ENCODE measurements at regions not wholly inside any gene's neighbourhood (a gene's known extent, or its start where the extent isn't known, plus 50 kb on each side); places are given as distances from the start of the nearest gene placed in this dataset.

GRCh38 chr1:194600716-194601115 lies 1414.3 kb upstream of the B3GALT2 start:
- Histone ChIP-seq H3K27ac (replicated peaks) (no peak overlapping the region), H3K27me3 (ENCODE audit: insufficient read depth, poor library complexity, severe bottlenecking) (no peaks in the 10 kb centered on the region), H3K4me3 (replicated peaks; ENCODE audit: insufficient read depth, low read length) (no peak overlapping the region)
- DNase-seq (ENCODE audit: low read depth in 1 of 2, low spot score in 1 of 2): no peak
- TF ChIP-seq, protein P1, sequence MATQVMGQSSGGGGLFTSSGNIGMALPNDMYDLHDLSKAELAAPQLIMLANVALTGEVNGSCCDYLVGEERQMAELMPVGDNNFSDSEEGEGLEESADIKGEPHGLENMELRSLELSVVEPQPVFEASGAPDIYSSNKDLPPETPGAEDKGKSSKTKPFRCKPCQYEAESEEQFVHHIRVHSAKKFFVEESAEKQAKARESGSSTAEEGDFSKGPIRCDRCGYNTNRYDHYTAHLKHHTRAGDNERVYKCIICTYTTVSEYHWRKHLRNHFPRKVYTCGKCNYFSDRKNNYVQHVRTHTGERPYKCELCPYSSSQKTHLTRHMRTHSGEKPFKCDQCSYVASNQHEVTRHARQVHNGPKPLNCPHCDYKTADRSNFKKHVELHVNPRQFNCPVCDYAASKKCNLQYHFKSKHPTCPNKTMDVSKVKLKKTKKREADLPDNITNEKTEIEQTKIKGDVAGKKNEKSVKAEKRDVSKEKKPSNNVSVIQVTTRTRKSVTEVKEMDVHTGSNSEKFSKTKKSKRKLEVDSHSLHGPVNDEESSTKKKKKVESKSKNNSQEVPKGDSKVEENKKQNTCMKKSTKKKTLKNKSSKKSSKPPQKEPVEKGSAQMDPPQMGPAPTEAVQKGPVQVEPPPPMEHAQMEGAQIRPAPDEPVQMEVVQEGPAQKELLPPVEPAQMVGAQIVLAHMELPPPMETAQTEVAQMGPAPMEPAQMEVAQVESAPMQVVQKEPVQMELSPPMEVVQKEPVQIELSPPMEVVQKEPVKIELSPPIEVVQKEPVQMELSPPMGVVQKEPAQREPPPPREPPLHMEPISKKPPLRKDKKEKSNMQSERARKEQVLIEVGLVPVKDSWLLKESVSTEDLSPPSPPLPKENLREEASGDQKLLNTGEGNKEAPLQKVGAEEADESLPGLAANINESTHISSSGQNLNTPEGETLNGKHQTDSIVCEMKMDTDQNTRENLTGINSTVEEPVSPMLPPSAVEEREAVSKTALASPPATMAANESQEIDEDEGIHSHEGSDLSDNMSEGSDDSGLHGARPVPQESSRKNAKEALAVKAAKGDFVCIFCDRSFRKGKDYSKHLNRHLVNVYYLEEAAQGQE (IDR thresholded peaks at IDR 0.05; ENCODE audit: insufficient replicate concordance, low read depth): no peak
- TF ChIP-seq SPI1 (IDR thresholded peaks at IDR 0.05; ENCODE audit: borderline replicate concordance, low read depth): no peak
- TF ChIP-seq CTCF (IDR thresholded peaks at IDR 0.05; ENCODE audit: insufficient read depth, low read length): no peak
- TF ChIP-seq POLR2AphosphoS5 (IDR thresholded peaks at IDR 0.05; ENCODE audit: low read depth): no peak
- no peak for TF ChIP-seq GABPA (IDR thresholded peaks at IDR 0.05; ENCODE audit: low read depth)

GRCh38 chr1:194598098-194598497 lies 1411.7 kb upstream of the B3GALT2 start:
- Histone ChIP-seq H3K4me3 (replicated peaks; ENCODE audit: insufficient read depth, low read length) (no peak overlapping the region), H3K27ac (replicated peaks) (no peak overlapping the region), H3K27me3 (ENCODE audit: insufficient read depth, poor library complexity, severe bottlenecking) (no peaks in the 10 kb centered on the region)
- no peak for DNase-seq (ENCODE audit: low read depth in 1 of 2, low spot score in 1 of 2)
- TF ChIP-seq POLR2AphosphoS5 (IDR thresholded peaks at IDR 0.05; ENCODE audit: low read depth): no peak
- no peak for TF ChIP-seq SPI1 (IDR thresholded peaks at IDR 0.05; ENCODE audit: borderline replicate concordance, low read depth)

- Histone ChIP-seq H3K27me3 (ENCODE audit: insufficient read depth, poor library complexity, severe bottlenecking) (no peaks in the 10 kb centered on the region), H3K4me3 (replicated peaks; ENCODE audit: insufficient read depth, low read length) (no peak overlapping the region), H3K27ac (replicated peaks) (no peak overlapping the region)
- TF ChIP-seq CTCF (IDR thresholded peaks at IDR 0.05; ENCODE audit: insufficient read depth, low read length) (no peak), SPI1 (IDR thresholded peaks at IDR 0.05; ENCODE audit: borderline replicate concordance, low read depth) (no peak), GABPA (IDR thresholded peaks at IDR 0.05; ENCODE audit: low read depth) (no peak), POLR2AphosphoS5 (IDR thresholded peaks at IDR 0.05; ENCODE audit: low read depth) (no peak)
- TF ChIP-seq, protein P1 (IDR thresholded peaks at IDR 0.05; ENCODE audit: insufficient replicate concordance, low read depth): no peak
- no peak for DNase-seq (ENCODE audit: low read depth in 1 of 2, low spot score in 1 of 2)
These were observed 1399.9 kb upstream of the B3GALT2 start for GRCh38 chr1:194586302-194586701.

- Histone ChIP-seq H3K4me3 (replicated peaks; ENCODE audit: insufficient read depth, low read length) (no peak overlapping the region), H3K27me3 (ENCODE audit: insufficient read depth, poor library complexity, severe bottlenecking) (no peaks in the 10 kb centered on the region), H3K27ac (replicated peaks) (no peak overlapping the region)
- no peak for DNase-seq (ENCODE audit: low read depth in 1 of 2, low spot score in 1 of 2)
- TF ChIP-seq CTCF (IDR thresholded peaks at IDR 0.05; ENCODE audit: insufficient read depth, low read length): no peak
- no peak for TF ChIP-seq POLR2AphosphoS5 (IDR thresholded peaks at IDR 0.05; ENCODE audit: low read depth)
These were observed 1397.6 kb upstream of the B3GALT2 start for GRCh38 chr1:194584052-194584451.

Measured in HL-60 (cell line).